HG02981 (cell line): ENCODE measurements at regions not wholly inside any gene's neighbourhood (a gene's known extent, or its start where the extent isn't known, plus 50 kb on each side); places are given as distances from the start of the nearest gene placed in this dataset.

Experiments
- ATAC-seq: cut with Tn5 transposase; IDR thresholded peaks from one replicate; pipeline ENCODE4 v1.9.1; 2021; ENCODE audit warnings: mild to moderate bottlenecking, moderate library complexity; ENCODE audit not compliant: unreplicated experiment

DNA sequence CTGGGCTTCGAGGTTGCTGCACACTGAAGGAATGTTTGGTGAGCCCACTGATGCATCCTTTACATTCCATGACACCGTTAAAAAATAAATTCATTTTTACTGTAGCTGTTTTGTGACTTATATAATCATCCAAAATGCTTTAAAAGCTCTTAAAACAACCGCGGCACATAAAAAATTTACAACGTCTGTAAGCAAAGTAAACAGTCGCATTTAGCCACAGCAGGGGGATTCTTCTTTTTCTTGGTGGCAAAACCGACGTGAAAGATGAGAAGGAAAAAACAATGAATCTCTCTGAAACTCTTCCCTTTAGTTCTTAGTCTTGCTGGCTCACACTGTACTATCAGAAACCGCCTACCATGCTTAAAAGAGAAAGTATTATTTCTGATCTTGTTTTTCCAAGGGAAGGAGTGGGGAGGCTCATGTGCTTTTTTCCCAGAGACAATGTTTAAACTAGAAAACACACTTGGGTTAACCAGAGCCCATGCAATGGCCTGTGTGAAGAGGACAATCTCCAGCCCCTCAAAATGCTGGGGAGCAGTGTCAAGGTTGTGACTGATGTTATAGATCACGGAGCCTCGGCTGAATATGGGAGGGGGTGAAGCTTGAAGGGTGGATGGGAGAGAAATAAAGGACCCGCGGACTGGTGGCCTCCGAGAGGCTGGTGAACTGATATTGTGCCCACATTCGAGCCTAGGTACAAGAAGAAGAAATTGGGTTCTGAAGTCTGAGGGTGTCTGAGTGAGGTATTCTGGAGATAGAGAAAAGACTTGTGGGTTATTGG is 91.1 kb downstream of the IRF8 start:
- ATAC-seq = no peak

DNA sequence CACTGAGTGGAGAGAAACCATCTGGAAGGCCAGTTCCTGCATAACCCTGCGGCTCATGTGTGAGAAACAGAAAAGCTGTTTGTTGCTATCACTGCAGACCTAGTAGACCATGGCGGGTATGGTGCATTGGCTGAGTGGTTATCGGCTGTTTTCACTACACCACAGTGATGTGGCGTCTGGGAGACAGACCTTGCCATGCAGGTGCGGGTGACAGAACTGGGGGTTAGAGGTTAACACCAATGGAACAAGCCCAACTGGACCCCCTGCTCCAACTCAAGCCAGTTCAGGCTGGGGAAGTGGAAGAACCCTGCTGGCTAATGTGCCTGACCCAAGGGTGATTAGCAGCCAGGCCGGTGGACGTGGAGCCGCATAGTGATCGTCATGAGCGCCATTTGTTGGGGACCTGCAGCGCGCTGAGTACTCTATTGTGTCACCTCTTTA is 91.9 kb downstream of the IRF8 start:
- ATAC-seq = no peak

DNA sequence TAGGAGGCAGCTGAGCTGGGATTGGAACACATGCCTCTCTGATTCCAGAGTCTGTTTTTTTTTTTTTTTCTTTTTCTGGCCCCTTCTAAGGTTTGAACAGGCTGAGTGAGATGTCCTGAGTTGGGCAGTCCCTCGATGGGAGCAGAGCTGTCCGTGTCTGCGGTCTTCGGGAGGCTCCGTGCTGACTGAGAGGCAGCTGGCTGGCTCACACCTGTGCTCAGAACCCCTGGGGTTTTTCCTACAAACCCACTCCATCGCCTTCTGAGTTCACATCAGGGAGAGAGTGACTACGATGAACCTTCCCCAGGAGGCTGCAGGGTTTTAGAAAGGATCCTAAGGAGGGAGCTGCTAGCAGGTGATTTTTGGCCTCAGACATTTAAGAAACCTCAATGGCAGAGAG is 92.5 kb downstream of the IRF8 start:
- no peak for ATAC-seq

DNA sequence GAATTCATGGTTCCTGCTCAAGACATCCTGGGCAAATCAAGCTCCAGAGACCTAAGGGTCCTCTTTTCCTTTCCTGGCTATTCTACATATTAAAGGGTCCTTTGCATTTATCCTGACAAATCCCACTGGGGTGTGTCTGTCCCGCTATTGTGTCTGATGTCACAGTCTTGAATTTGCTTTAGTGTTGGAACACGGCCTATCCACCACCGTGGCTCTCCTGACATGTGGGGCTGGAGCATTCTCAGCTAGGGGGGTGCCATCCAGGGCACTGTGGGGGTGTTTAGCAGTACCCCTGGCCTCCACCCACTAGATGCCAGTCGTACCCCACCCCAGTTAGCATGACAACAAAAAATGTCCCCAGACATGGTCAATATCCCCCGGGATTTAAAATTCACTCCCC is 92.9 kb downstream of the IRF8 start:
- ATAC-seq = no peak

DNA sequence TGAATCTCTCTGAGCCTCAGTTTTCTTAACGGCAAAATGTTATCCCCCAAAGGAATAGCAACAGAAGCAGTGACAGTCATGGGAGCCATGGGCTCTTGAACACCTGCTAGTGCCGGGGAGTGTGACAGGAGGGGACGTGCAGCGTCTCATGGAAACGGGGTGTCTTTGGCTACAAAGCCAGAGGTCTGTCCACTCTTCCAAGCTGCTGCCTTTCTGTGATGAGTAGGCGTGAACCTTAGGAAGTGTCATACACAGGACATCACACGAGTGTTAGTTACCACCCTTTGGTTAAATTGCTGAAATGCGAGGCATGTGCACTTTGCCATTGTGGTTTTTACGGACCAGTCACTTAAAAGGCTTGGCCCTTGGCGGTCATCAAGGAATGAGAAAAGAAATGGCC is 93.4 kb downstream of the IRF8 start:
- no peak for ATAC-seq

DNA sequence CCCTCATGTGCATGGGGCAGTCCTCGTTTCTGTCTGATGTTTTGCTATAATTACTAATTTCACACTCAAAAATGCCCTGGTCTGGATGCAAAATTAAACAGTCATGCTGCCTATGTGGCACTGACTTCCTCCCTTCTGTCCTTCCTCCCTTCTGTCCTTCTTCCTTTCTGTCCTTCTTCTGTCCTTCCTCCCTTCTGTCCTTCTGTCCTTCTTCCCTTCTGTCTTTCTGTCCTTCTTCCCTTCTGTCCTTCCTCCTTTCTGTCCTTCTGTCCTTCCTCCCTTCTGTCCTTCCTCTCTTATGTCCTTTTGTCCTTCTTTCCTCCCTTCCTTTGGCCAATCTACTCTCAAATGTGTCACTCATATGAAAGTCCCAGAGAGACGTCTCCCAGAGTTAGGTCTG is 93.8 kb downstream of the IRF8 start:
- ATAC-seq = no peak

DNA sequence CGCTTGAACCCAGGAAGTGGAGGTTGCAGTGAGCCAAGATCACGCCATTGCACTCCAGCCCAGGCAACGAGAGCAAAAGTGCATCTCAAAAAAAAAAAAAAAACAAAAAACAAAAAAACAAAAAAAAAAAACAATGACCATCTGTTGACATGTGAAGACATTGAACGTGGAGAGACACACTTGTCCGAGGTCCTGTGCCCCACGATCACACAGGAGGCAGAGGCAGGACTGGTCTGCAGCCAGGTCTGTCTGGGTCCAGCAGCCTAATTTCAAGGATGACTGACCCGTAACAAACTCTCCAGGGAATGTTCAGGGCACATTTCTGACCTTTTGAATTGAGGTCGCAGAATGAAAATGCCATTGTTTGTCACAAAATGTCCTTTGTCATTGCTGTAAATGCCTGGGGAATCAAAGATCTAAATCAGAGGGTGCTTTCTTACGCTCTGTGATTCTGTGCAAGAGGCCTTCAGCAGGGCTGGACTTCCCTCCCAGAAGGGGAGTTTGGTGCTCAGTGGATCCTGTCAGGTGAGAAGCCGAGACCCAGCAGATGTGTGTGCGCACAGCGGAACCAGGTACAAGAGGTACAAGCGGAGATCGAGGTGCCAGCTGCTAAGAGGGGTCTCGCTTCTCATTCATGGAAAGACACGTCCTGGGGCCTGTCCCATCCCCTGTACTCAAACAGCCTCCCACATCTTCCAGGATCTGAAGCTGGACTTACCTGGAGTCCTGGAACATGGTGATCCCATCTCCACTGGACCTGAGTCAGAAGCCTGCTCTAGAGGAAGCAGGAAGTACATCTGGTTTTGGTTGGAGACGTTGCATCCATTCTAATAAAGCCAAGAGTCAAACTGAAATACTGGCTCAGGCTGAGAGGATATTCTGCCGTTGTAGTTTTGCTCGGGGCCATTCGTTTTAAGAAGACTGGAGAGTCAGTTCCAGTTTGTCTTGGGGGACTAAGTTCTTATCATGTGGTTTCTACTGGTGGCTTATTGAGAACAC is 95.8 kb downstream of the IRF8 start:
- ATAC-seq = no peak

DNA sequence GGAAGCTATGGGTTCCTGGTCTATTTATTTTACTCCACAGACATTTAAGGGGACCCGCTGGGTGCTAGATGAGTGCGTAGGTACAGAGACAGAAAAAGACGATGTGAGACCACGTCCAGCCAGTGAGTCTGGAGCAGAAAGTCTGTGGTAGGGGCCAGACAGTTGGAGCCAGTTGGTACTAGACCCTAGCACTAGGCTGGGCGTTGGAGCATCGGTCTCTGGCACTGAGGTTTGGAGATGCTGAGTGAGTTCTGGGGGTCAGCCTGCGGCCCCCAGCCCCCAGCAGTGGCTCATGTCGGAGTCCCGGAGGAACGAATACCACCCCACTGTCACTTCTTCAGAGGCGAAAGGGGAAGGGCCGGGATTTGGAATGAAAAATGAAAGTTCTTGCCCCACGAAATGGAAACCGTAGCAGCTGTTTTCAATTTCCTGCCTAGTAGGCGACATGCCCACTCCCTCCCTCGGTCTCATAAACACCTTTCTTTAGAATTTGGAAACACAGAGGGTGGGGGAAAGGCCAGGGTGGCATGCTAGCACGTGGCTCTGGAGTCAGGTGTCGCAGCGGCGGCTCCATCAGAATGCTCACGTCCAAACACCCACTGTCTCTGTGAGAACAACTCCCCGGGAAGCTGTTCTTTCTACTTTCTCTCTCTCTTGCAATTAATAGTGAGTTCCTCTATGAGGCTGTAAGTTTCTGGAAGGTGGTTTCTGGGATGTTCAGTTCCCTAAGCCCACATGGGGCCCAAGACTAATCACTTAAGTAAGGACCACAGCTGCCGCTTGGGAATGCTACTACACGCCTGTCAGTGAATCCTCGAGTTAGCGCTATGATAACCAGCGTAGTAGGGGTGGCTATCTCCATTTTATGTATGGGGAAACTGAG is 96.8 kb downstream of the IRF8 start:
- ATAC-seq = no peak

DNA sequence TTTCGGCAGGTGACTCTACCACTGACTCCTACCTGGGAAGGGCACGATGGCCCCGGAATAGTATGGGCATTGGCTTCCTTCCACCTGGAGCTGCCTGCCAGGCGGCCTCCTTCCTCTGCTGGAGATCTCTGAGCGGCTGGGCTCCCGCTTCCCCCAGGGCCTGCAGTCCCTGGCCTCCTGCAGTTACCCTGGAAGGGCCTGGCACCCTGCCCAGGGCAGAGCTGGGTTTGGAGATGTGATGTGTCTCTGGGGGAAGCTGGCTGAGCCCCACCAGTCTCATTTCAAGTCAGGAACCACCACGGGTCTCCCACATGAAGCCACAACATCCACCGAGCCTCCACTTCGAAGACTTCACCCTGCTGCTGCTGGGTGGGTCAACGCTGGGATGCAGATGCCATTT is 97.9 kb downstream of the IRF8 start:
- no peak for ATAC-seq

DNA sequence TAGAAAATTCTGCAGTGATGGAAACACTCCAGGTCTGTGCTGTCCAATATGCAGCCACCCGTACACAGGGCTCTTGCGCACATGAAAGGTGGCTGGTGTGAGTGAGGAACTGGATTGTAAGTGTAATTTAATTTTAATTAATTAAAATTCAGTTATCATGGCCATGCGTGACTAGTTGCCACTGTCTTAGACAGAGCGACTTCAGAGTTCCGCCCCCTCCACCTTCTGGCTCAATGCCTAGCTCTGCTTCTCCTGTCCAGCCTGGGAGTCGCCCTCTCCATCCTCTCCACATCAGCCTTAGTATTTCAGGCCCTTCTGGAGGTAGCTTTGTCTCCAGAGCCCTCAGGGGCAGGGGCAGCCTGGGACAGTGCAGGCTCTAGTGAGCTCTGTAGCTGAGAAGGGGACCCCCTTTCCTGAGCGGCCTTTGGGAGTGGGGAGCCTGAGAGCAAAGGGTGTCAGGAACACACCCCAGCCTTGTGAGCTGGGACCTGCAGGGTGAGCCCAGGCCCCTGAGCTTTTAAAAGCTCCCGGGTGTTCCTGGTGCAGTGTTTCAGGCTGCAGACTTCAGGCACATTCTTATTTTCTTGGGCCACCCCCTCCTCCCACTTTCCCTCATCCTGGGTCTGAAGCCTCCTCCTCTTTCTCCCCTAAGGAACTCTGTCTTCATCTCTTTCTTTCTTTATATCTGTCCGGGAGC is 99.4 kb downstream of the IRF8 start:
- ATAC-seq = no peak

DNA sequence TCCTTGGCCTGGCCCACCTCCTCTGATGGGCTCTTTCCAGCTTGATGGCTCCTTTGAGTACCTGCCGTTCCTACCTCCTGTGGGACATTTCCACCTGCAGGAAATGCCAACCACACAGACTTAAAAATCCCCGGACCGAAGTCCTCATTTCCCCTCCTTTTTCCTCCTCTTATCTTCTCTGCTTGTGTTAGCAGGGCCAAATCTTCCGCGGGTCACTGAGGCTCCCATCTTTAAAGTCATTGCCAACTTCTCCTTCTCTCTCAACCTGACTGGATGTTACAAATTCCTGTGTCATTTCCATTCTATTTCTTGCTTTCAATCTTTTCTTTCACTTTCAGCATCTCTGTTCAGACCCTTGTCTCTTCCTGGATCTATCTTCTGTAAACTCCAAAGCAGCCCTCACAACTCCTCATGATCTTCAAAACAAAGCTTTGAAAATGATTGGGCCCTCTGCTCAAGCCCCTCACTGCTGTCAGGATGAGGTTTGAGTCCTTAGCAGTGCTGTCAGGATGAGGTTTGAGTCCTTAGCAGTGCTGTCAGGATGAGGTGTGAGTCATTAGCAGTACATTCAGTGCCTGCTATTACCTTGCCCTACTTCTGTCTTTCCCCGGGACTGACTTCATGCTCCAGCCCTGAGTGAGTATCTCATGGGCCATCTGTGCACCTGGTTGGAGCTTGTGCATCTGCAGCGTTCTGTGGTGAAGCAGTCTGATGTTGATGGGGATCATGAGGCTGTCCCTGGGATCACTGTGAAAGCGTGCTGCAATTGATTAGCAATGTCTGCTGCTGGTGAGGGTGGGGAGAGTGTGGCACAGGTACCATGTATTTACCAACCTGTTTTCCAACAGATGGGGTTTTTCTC is 100.1 kb downstream of the IRF8 start:
- no peak for ATAC-seq

DNA sequence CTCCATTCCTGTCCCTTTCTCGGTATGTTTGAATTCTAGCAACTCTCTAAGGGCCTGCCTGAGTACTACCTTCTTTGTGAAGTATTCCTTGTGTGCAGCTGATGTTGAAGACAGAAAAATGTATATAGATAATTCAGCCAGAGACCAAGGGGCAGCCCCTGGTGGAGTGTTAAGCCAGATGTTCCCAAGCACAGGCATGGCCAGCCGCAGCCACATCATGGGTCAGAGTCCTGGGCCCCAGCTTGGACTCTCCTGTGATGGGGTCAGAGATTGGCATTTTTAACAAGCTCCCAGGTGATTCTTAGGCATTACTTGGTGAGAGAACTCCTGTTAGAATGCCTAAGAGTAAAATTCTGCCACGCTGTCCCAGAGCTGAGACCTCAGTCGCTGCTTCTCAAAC is 100.8 kb downstream of the IRF8 start:
- ATAC-seq = no peak

DNA sequence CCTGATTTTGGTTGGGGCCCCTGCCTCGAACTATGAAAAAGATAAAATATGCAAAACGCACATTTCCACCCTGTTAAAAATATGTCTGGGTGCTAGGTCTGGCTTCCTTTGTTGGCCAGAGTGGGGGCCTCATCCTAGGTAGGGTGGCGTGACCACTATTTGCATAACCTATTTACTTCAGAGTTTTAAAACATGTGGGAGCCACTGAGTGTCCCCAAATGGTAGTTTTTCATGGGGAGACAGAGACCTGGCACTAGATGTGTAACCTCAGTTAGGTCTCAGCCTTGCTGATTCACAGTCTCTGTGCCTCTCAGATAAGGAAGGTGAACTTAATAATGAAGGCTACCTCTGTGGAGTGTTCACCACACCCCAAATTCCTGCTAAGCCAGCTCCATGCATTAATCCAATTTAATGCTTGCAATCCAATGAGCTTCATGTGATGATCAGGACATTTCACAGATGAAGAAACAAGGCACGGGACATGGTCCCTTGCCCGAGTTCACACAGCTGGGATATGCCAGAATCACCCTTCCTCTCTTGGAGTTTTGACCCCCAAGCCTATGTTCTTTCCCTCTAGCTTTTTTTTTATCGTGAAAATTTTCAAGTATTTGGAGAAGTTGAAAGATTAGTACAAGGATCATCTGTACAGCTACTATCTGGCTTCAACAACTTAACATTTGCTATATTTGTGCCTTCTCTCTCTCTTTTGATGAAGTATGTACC is 103.4 kb downstream of the IRF8 start:
- peak; percentile 48 for ATAC-seq

DNA sequence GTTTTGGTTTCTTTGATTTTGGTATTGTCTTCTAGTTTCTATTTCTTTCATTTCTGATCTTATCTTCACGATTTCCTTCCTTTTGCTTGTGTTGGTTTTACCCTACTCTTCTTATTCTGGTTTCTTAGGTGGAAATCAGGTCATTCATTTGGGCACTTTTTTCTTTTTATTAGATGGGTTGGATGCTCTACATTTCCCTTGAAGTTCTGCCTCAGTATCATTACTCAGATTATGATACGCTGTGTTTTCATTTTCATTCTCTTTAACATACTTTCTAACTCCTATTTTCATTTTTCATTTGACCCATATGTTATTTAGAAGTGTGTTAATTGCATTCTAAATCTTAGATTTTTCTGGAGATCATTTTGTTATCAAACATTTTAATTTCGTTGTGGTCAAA is 108.6 kb downstream of the IRF8 start:
- no peak for ATAC-seq

DNA sequence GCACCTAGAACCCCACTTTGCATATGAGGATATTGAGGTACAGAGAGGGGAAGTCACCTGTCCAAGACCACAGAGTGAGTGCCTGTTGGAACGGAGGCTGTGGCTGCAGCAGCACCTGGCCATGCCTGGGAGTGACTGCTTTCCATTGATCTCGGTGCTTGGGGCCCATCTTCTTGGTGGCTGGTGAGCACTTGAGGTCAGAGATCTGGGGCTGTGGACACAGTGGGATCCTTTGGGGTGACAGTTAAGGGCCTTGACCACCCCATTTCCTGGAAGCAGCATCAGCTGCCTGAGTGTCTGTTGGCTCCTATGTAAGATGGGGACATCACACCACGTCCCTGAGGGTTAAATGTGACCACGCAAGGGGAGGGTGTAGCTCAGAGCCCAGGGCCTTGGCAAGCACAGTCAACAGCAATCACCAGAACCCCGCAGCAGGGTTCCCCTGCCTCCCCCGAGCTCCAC is 111.7 kb downstream of the IRF8 start:
- no peak for ATAC-seq

DNA sequence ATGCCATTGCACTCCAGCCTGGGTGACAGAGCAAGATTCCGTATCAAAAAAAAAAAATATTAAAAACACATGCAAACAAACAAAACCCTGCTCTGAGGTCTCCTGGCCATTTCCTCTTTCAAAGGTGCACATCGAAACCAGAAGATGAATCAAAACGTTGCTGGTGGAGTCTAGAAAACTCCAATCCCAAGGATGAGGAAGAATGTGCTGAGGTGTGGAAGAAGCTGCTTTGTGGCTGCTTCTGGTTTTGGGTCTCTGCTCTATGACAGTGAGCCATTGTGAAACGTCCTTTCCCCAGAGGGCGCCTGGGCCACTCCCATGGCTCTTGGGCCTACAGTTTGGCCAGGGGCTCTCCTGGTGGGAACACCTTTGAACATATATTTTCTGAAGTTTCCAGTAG is 112.6 kb downstream of the IRF8 start:
- ATAC-seq = no peak

DNA sequence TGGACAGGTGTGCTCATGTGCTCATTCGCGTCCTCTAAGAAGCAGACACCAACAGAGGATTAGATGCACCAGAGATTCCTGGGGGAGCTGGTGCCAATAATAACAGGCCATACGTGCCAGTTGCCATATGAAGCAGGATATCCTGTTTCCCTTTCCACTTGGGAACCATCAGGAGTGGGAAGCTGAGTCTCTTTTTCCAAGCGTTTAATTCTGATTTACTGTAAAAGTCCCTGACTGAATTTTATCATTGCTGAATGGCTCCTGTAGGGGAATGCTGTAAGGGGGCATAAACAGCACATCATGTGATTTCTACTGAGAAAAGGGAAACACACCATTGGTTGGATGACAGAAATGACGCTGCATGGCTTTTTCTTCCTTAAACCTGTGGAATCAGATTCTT is 113.3 kb downstream of the IRF8 start:
- ATAC-seq = no peak

DNA sequence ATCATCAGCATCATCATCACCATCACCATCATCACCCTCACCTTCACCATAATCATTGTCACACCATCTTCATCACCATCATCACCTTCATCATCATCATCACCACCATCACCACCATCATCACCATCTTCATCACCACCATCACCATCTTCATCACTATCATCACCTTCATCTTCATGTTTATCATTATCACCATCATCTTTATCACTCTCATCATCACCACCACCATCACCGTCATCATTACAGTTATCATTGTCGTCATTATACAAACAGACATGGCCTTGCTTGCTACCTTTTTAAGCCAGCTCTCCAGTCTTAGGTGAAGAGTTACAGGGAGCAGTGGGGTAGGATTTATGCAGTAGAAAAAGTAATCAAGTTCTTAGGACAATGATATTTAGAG is 114.9 kb downstream of the IRF8 start:
- no peak for ATAC-seq

DNA sequence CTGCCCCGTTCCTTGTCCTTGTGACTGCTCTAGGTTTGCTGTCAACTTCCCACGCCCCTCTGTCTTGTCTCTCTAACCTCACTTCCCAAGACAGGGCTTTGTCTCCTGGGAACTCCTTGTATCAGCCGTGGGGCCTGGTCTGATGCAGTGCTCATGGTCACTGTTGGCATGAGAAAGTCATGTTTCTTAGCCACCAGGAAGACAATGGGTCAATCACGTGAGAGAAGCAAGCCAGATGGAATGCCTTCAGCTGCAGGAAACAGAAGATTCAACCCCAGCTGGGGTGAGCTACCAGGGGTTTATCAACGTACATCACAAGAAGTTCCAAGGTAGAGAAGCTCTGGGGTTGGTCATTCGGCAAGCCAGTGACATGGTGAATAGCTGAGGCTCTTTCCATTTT is 116.6 kb downstream of the IRF8 start:
- no peak for ATAC-seq
